ENCODE measurements at regions not wholly inside any gene's neighbourhood (a gene's known extent, or its start where the extent isn't known, plus 50 kb on each side); places are given as distances from the start of the nearest gene placed in this dataset.

GRCh38 chr21:16241479-16241963 is 511.7 kb downstream of the USP25 start:
- no peak for DNase-seq

DNA sequence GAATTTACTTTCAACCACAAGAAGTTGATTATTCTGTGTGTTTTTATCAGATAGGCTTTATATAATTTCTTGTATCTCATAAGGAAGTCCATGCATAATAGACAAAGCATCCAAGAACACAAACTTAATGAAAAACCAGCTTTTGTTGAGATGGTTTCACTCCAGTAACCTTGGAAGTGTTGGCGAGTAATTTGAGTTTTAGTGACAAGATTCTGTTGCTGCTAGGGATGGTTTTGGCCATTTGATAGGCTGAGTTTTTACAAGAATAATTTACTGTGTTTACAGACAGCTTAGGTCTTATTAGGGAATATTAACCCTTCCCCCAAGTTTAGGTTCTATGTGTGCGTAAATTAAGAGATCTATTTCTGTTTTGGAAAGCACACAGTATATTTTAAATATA is 513.6 kb downstream of the USP25 start:
- no peak for DNase-seq

GRCh38 chr21:16248705-16249104 is 518.9 kb downstream of the USP25 start:
- DNase-seq = no peak

GRCh38 chr21:16250273-16250672 is 520.5 kb downstream of the USP25 start:
- no peak for DNase-seq

GRCh38 chr21:16258844-16259611 is 529.2 kb downstream of the USP25 start:
- DNase-seq = no peak

DNA sequence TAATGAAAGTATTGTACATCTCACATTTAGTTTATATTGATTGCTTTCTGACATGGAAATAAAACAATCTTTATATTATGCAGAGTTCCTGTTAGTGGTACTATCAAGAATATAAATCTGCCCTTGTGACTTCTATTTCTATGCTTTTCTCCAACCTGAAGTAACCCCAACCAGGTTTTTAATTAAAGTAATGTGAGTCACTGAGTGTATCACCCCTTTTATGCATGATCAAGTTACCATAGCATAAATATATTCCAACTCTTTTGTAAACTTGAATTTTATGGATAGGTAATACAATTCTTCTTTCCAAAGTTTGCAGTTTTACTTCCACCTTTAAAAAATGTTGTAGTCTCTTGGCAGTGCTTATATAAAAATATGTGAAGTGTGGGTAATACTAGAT is 532.3 kb downstream of the USP25 start:
- DNase-seq = no peak

DNA sequence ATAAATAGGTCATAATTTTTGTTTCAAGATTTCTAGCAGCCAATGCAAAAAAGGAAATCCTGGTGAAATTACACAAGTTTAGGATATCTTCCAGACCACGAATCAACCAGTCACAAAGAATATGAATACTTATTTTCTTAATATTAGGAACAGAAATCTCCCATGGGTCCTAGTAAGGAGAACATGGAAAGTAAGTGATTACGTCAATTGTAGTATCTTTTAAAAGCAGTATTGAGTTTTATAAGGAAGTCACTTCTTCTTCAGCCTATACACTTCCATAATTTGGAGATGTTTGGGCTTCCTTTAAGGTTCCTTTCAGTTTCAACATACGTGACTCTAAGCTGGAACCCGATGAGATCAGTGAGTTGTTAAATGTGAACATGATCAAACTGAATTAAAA is 534.5 kb downstream of the USP25 start:
- no peak for DNase-seq

- DNase-seq = no peak
Measured at GRCh38 chr21:16269476-16269875, 539.7 kb downstream of the USP25 start.

DNA sequence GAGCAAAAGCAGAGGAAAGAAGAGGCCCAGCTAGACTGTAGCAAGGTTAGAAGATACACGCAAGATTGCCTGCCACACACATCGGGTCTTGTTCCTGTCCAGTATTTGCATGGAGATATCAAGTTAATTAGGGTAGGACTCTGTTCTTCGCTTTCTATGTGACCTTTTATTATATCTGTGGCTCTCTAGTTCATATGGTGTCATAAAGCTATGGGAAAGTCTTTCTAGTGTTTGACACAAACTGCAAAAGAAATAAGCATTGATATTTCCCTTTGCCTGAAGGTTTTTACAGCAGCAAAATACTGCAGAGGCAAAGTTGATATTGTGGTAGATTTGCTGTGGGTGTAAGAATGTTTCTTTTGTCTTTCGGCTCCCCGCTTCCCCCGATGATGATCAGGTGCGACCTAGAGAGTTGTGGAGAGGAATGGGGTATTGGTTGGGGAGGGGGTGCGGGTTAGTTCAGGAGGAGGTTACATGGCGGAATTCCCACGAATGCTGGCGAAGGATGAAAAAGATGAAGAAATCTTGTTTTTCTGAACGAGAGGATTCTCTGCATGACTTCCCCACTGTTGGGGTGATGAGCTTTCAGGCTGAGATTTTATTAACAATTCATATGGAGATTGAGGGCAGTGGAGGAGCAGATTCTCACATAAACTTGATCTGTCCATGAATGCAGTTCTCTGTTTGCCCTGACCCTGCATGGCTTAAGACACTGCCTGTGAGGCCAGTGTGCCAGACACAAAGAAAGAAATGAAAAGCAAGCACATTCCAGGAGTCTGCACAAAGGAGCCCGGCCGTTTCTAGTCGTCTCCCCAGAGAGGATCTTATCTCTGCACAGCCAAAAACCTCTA is 550.2 kb downstream of the USP25 start:
- no peak for DNase-seq

DNA sequence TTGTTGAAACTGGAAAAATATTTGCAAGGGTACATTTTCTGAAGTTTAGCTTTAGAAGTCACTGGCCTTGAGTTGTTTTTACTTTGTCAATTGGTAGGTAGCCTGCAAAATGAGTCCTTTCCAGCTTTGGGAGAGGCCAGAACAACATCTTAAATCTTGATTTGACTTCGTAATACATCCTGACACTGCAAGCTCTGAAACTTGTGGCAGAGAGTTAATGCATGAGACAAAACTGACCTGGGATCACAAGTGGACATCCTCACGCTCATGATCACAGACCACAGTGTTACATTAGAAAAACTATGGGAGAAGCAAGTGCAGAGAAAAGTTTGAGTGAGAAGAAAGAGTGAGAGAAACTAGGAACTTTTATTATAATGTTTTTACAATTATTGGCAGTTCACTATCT is 550.9 kb downstream of the USP25 start:
- DNase-seq = no peak

- DNase-seq = no peak
Measured at GRCh38 chr21:16283516-16283915, 553.7 kb downstream of the USP25 start.

DNA sequence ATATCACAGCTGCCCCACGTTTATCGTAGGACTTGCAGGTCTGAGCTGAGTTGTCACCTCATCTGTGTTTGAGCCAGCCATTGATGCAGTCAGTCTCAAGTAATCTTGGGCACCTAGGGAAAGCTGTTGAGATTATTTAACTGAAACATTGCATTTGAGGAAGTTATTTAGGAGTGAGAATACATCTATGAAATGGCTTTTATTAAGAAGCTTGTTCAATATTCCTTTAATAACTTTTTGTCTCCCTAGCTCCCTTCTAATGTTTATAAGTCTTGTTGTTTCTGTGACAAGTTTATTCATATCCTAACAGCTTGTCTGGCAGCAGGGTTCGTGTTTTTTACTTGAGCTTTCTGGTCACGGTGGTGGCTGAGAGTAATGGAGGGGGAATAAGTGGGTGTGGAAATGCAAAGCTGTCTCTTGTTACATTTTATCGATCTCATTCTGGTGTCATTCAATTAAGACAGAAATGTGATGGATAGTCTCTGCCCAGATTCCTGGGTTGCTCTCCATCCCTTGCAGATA is 555.9 kb downstream of the USP25 start:
- DNase-seq = no peak

DNA sequence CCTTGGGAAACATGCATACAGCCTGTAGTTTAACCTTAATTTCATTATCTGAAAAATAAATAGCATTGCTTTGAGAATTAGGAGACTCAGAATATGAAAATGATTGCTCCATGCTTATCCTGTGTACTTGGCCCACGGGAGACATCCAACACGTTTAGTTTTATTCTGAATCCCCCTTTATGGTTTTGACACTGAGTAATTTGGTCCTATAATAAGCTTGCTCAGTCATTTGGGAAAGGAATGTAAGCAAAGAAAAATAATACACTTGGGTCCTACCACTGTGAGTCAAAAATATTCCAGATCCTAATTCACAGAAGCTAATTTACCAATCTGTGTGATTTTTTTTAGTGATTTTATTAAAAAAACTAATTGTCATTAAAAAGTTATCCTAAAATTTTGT is 557.3 kb downstream of the USP25 start:
- no peak for DNase-seq

DNA sequence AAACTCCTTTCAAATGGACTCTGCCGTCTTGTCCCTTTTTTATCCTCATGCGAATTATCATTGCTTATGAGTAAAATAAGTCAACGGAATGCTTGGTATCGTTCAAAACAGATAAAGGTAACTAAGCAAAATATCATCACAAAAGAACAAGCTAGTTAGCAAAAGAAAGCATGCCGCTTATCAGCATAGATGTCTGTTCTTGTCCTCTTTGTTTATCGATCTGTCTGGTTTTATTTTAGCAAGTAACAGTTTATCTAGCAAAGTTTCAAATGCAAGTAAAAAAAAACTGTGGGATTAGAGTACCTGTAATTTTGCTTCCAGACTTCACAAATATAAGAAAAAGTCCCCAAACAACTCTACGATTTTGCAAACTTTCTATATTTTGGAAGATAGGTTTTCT is 561.5 kb downstream of the USP25 start:
- DNase-seq = no peak

- no peak for DNase-seq
Measured at GRCh38 chr21:16294128-16294527, 564.3 kb downstream of the USP25 start.

- no peak for DNase-seq
Measured at GRCh38 chr21:16302851-16303282, 573.1 kb downstream of the USP25 start.

- DNase-seq = no peak
Measured at GRCh38 chr21:16304174-16305095, 574.7 kb downstream of the USP25 start.

DNA sequence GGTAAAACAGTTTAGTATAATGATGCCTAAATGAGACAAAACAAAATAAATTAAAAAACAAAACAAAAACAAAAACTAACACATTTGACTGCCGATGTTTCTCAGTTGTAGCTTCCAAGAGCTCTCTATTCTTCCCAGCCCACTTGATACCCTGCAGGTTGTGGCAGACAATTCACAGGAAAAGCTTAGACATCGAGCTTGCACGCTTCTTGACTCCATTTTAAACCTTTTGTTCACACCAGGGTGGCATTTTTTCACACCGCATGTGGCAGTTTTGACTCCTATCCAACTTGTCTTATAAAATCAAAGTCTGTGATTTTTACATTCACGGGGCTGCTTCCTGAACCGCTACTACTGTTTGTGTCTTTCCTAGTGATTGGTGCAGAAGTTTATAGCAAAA is 575.9 kb downstream of the USP25 start:
- DNase-seq = no peak

GRCh38 chr21:16307256-16307655 is 577.5 kb downstream of the USP25 start:
- no peak for DNase-seq

- no peak for DNase-seq
Measured at GRCh38 chr21:16308269-16308668, 578.5 kb downstream of the USP25 start.

DNA sequence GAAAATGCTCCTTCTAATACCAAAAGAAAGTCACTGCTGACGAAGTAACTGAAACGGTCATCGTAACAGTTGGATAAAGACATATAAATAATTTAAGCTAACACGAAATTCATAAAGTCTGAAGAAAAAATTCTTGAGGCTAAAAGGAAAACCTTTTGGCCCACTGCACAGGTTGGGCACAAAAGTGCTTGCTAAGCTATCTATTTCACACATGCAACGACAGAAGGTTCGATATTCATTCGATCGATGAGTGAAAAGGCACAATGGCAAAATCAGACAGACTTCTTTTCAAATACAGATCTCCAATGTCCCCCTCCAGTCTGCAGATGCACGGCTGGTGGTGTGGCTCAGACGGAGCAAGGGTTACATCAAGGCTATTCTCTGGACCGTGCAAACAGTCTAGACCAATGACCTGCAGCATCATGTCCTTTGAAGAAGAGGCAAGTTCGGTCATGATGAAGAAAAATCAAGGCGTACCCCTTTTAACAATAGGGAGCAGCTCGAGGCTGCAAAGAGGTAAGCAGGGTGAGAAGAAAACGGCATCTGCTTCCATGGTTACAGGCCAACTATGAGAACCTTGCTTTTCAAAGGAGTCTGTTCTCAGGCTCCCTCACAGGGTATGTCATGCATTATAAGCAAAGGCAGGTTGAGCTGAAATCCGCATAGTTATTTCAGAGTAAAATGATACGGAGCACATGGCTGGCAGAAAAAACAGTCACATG is 579.6 kb downstream of the USP25 start:
- DNase-seq = no peak

DNA sequence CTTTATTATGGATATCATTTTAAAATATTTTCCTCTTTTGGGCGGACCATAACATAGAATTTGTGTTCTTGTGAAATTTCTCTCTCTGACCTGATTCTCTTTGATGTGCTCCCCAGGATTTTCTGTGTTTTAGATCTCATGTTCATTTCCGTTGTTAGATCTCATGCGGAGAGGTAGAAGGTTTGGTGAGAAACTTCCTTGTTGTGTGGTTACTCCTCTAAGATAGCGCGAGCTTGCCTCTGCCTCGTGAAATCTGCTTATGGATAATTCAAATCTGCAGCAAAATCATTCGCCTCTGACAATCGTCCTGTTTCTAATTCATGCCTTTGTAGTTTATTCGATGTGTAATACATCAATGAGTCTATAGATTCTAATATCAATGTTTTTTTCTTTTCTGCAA is 580.4 kb downstream of the USP25 start:
- no peak for DNase-seq
